ENCODE measurements at regions not wholly inside any gene's neighbourhood (a gene's known extent, or its start where the extent isn't known, plus 50 kb on each side); places are given as distances from the start of the nearest gene placed in this dataset.

DNA sequence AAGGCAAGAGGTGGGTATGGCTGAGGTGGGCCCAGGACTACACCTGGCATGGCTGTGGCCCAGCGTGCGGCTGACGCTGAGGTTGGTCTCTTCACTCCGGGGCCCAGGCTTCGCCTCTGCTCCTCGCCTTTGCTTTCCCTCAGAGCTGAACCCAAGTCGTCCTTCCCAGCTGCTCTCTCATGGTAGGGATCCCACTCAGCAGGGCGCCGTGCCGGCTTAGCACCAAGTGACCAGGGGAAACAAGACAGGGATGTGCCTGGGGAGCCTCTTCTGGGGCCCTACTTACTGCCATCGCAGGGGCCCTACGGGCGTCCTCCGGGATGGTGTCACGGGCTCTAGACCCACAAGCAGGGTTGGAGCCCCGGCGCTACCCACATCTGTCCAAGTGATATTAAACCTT is 138.1 kb upstream of the ALKAL2 start:
- no peak for DNase-seq (ENCODE audit: low read depth)

DNA sequence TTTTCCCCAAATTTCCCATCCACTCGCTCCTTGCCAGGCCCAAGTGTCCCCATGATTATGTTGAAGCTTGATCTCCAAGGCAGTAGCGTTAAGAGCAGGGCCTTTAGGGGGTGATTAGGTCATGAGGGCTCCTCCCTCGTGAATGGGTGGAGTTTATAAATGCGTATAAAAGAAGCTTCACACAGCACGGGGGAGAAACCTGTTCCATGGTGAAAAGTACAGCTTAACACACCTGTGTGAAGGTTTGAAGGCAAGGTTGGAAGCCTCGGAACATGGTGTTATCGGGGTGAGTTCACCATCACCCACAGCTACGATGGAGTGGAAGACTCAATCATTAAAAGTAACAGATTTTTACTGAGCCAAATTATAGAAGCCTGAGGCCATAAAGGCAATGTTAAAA is 137.4 kb upstream of the ALKAL2 start:
- no peak for DNase-seq (ENCODE audit: low read depth)

DNA sequence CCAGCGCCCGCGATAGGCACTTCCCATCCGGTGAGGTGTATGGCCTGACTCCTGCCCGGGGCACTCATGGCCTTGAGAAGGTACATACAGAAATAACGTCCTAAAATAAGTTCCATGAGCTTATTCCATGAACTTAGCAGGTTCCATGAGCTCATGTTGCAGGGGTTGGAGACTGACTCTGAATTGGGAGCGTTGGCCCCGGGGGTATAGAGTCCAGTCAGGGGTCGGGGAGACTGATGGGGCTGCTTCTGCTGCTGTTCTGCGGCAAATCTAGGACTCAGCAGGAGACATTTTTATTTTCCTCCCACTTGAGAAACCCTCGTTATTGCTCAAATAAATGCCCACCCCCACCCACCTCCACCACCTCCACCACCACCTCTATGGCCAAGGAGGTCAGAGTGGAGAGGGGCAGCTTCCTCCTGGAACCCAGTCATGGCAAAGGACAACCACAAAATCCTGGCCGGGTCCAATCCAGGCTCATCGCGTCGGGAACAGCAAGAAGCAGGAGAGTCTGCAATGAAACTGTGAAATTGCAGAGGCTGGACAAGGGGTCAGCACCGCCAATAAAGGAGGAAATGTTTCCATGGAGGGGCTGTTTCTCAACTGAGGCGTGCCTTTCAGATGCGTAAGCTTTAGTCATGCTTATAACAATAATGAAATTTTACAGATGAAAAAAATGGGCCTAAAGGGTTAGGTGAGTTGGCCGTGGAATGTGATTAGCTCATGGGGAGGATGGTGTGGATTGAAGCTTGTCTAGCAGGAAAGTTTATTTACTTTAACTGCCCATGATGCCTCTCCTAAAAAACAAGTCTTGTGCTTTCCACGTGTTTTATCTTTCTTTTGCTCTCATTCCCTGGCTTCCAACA is 136.6 kb upstream of the ALKAL2 start:
- DNase-seq (ENCODE audit: low read depth), result no peak

DNA sequence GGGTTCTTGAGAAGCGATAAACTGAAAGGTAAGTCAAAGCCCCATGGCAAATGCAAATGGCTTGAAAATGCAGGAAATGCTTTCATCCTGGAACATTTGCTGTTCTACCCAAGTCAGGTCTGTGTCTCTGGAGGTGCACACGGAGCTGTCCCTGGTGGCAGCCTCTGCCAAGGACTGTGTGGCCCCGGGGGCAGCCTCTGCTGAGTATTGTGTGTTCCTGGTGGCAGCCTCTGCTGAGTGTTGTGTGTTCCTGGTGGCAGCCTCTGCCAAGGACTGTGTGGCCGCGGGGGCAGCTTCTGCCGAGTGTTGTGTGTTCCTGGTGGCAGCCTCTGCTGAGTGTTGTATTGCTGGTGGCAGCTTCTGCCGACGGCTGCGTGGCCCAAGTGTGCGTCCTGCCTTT is 135.6 kb upstream of the ALKAL2 start:
- no peak for DNase-seq (ENCODE audit: low read depth)

DNA sequence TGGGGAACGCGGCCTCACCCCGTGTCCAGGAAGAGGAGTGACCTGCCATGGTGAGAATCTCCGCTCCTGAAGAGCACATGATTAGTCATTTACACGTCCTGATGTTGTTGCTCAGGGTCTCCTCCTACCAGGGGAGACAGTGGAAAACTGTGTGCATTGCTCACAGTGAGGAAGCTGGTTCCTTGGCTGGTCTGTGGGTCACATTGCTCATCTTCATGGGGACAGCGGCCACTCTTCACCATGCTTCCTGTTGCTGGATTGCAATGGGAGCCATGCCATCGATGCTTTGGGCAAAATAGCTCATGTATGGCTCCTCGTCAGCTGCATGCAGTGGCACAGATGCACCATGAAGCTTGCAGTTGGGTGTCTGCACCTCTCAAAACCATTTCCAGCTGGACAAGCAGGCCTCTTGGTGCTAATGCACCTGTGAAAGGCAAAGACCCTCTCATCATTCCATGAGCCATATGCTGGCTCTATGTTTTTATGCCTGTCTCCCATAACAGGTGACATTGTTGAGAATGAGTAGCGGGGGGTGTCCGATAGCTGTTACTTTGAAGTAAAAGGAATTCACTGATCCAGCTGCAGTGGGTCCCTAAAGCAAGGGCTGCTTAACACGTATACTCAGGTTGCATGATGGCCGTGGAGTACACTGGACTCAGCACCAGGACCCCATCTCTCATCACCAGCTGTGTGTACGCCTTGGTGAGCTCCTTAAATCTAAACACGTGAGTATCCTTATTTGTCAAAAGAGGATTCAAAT is 135.0 kb upstream of the ALKAL2 start:
- no peak for DNase-seq (ENCODE audit: low read depth)

DNA sequence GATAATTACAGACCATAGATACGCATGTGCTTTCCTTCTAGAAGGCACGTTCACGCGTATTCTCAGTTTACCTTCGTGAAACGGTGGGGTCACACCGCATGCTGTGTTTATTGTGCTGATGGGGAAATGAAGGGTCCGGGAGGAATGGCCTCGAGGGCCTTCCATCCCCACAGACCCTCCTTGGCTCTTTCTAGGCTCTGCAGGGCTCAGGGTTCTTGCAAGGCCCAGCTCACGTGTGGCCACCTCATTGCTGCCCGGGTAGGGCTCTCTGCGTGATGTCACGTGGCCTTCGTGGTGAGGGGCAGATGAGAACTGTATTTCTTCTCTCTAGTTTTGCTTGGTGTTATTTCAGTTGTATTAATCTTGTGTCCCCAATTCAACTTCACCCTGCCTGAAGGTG is 133.5 kb upstream of the ALKAL2 start:
- DNase-seq (ENCODE audit: low read depth), result no peak

DNA sequence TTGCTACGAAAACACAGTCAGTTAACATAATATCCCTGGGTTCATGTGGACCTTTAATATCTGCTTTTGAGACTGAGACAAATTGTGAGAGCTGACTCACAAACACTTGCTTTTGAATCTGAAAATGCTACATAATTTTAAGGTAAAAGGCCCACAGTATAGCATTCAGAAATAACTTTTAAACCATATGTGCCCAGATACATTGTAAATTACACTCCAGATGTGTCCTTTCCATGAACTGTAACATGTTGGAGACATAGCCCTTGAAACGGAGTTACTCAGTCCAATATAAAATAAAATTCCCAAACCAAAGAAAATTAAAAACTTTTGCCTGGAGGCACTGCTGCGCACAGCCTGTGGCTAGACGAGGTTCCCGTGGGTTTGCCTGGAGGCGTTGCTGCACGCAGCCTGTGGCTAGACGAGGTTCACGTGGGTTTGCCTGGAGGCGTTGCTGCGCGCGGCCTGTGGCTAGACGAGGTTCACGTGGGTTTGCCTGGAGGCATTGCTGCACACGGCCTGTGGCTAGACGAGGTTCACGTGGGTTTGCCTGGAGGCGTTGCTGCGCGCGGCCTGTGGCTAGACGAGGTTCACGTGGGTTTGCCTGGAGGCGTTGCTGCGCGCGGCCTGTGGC is 131.9 kb upstream of the ALKAL2 start:
- DNase-seq (ENCODE audit: low read depth), result no peak

DNA sequence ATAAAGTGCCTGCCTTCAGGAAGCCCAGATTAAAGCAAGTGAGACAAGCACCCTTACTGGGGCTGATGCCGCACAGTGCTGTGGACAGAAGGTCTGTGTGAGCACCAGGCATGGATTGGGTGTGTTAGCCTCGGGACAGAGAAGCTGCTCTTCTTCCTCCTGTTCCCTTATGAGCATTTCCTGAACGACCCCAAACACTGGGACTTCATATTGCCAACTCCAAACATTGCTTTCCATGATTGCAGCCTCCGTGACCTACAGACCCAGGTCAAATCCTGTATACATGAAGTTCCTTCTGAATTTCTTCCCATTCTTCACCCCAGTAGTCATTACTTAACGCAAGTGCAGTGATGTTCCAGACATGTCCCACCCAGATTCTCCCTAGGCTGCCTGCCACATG is 129.8 kb upstream of the ALKAL2 start:
- no peak for DNase-seq (ENCODE audit: low read depth)

DNA sequence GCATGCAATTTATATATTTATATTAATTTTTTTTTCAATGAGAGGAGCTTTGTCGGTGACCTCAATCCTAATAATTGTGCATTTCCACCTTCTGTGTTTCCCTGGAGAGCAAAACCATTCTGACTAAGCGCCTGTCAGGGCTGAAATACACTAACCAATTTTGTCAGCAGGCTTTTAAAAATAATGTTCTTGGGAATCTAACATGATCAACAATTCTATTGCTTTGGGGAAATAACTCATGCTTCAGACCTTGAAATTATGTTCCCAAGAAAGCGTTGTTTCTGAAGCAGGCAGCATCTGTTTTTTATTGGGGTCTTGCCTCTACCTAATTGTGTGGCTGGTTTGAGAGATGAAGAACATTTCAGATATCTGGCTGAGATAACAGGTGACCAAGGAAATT is 129.1 kb upstream of the ALKAL2 start:
- no peak for DNase-seq (ENCODE audit: low read depth)

DNA sequence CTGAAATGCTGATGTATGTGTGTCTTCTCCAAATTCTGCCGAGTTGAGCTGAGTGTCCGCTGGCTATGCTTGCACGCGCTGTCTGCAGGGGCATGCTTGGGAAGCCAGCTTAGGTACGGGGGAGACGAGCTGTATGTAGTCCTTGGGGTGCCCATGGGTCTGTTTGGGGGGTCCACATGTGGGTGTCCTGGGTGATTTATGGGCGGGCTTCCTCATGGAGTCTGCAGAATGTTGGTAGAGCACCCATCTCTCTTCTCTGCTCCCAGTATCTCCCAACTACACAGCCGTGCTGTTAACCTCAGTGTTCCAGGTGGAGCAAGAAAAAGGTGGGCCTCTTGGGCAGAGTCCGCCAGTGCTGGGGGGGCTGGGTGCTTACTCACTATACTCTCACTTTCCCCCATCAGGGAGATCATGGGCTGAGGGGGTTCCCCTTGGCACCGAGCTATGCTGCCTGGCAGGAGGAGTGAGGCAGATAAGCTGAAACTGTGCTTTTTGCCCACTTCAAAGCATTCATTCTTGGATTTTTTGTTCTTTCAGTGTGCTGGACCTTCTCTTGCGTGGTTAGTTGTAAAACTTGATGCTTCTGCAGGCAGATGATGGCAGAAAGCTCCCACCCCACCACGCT is 128.2 kb upstream of the ALKAL2 start:
- DNase-seq (ENCODE audit: low read depth), result no peak

DNA sequence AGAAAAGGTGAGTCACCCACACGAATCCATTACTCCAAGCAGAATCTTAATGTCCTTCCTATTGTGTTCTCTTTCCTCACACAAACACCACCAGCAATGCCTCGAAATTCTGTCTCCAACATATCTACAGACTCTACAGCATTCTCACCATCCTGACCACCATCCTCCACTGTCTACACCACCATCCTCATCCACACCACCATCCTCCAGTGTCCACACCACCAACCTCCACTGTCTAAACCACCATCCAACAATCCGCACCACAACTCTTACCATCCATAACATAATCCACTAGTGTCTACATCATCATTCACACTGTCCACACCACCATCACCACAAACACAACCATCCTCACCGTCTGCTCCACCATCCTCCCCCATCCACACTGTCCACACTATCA is 121.6 kb upstream of the ALKAL2 start:
- DNase-seq (ENCODE audit: low read depth), result no peak

DNA sequence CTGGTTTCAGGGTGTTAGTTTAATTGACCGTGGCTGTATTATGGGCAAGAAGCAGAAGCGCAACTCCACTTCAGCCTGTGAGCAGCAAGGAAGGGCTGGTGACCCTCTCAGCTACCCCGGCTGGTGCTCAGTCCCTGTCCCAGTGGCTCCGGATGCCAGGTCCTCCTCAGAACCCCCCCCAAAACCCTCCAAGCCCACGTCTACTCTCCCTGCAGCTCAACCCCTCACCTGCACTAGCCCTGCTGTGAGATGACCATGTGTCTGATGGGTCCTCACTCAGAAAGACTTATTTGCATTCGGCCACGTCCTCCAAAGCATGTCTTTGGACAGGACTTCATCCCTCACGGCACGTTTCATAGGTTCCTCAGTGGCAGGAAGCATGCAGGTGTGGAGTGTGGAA is 119.7 kb upstream of the ALKAL2 start:
- DNase-seq (ENCODE audit: low read depth), result no peak

DNA sequence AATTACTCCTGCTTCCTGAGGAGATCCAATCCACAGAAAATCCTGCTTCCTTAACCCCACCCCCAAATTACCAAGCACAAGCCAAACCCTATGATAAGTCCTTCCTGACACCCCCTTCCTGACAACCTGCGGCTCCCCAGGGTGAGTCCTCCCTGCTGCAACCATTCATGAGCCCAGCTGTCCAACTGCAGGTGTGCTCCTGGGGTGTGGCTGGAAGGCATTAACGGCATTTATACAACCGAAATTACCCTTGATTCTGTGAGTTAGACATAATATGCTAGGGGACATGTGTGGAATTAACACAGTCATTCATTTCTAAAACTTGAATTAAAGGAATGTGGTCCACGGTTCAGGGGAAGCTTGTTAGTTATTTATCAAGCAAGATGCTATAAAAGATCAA is 119.0 kb upstream of the ALKAL2 start:
- DNase-seq (ENCODE audit: low read depth), result no peak

DNA sequence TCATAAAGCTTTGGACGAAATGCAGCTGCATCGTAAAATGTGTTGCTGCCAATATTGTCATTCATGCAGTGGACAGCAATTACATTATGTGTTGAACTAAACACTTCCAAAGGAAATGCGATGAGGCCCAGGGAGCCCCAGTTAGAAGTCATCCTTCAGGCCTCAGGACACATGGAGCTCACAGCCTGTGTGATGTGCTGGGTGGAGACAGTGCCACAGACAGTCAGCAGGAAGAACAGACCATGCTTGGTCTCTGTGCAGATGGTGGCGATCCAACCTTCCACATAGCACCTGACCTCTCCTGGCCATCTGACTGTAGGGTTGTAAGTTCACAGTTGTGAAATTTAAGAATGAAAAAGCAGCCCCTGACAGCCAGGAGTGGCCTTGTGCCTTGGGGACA is 118.3 kb upstream of the ALKAL2 start:
- DNase-seq (ENCODE audit: low read depth), result no peak

DNA sequence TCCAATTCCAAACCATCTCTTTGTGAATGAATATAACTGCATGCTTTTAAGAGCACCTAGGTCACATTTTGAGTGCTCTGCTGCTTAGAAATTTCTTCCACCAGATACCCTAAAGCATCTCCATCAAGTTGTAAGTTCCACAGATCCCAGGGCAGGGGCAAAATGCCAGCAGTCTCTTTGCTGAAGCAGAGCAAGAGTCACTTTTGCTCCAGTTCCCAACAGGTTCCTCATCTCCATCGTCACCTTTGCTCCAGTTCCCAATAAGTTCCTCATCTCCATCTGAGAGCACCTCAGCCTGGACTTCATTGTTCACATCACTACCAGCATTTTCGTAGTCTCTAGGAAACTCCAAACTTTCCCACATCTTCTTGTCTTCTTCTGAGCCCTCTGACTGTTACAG is 116.7 kb upstream of the ALKAL2 start:
- DNase-seq (ENCODE audit: low read depth), result no peak

DNA sequence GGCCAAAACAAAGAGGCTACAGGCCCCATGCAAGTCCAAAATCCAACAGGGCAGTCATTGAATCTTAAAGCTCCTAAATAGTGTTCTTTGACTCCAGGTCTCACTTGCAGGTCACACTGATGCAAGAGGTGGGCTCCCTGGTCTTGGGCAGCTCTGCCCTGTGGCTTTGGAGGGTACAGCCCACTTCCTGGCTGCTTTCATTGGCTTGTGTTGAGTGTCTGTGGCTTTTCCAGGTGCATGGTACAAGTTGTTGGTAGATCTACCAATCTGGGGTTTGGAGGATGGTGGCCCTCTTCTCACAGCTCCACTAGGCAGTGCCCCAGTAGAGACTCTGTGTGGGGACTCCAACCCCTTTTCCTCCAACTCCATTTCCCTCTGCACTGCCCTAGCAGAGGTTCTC is 115.8 kb upstream of the ALKAL2 start:
- DNase-seq (ENCODE audit: low read depth), result no peak

DNA sequence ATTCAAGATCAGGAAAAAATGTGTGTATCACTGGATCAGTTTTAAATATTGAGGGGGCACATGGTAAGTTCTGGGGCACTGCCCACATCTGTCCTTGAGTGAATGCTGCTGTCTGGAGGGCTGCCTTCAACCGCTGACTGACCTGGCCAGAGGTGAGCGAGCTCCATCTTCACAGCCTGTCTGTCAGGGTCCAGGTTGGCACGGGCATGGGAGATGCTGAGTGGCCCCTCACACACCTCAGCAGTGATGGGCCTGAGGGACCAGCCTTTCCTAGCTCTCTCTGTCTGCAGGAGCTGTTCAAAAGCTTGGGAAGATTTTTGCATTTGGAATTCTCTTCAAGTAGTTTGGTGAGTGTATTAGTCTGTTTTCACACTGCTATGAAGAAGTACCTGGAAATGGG is 114.8 kb upstream of the ALKAL2 start:
- no peak for DNase-seq (ENCODE audit: low read depth)

DNA sequence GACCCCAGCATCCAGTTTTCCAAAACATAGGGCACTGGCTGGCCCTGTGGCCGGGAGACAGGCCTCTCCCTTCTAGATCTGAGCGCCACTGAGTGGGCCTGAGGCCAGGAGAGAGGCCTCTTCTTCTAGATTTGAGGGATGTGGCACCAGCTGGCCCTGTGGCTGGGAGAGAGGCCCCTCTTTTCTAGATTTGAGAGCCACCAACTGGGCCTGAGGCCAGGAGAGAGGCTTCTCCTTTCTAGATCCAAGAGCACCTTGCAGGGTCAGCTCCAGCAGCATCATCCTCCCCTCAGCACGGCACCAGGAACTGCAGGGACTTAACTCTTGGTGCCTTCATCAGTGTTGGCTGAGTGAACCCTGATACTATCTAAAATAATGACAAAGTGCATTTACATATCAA is 114.3 kb upstream of the ALKAL2 start:
- no peak for DNase-seq (ENCODE audit: low read depth)

DNA sequence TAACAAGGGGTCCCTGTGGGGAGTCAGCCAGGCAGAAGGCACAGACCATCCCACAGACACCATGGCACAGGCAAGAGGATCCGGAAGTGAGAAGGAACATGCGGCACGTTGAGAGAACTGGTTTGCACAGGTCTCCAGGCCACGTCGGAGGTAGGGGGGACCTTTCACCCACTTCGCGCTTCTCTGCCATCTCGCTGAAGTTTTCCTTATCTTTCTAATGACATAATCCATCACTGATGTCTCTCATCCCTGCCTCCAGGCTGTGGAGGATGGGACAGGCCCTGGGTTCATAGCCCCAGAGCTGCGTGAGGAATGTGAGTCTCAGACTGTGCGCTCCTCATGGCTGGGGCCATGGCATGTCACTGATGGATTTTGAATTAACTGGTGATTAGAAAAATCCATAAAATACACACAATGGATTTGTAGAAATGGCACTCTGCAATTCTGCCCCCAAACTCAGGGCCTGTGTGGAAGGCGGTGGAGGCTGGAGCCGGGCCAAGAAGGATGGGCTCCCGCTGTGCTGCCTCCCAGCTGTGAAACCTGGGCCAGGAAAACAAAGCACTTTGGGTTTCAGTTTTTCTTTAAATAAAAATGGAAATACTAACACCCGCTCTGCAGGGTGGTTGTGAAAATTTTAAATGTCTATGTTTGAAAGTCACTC is 113.3 kb upstream of the ALKAL2 start:
- DNase-seq (ENCODE audit: low read depth), result no peak

DNA sequence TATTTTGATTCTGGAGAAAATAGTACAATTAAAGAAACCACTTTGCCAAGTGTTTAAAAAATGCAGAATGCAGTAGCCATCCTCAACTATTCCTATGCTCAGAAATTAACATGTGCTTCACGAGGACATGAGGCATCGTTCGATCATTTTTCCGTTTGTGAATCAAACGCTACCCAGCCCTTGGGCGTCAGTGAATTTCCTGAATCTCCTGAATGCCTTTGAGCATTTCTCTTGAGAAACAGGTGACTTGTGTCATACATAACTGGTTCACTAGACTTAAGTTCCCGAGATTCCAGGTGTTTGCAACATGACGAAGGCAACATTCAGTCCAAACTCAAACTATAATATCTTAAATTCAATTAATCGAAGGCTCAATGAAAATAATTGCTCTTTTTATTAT is 110.0 kb upstream of the ALKAL2 start:
- no peak for DNase-seq (ENCODE audit: low read depth)

DNA sequence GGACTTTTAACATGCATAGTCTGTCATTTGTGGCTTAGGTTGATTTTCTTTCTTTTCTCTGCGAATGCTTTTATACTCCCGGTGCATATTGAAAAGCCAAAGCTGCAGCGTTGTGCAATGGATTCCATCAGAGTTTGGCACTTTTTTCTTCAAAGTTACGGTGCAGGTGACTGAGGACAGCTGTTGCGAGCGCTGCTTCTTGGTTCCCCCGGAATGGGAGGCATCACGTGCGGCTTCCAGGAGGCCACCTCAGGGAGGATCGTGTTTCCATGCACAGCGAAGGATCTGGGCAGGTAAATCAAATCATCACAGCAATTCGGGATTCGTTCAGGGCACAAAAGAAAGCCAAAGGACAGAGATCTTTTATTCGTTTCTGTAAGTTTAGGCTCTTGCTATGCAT is 109.6 kb upstream of the ALKAL2 start:
- DNase-seq (ENCODE audit: low read depth), result no peak

DNA sequence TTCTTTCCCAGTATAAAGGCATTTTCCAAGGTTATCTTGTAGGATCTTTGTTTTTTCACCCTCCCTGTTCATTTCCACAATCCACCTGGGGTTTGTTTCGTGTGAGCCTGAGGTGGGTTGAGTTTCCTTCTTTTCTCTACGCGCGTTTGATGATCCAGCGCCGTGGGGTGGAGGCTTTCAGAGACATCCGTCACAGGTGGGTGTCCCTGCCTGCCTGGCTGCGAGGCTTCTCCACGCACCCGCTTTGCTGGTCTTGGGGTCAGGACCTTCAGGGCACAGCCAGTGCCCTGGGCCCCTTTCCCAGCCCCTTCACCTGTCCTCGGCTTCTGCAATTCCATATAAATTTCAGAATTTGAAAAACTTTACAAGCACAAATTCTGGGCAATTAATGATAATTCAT is 109.0 kb upstream of the ALKAL2 start:
- DNase-seq (ENCODE audit: low read depth), result no peak
